ENCODE measurements at regions not wholly inside any gene's neighbourhood (a gene's known extent, or its start where the extent isn't known, plus 50 kb on each side); places are given as distances from the start of the nearest gene placed in this dataset.

- TF ChIP-seq CTCF (IDR thresholded peaks at IDR 0.05) (no peak), POLR2A (IDR thresholded peaks at IDR 0.05) (no peak)
These were observed 1389.5 kb upstream of the ACVR2A start for GRCh38 chr2:146455325-146455724.

All from Peyer's patch (tissue), 4 donors.